Omental fat pad (tissue), 3 donors: ENCODE measurements at regions not wholly inside any gene's neighbourhood (a gene's known extent, or its start where the extent isn't known, plus 50 kb on each side); places are given as distances from the start of the nearest gene placed in this dataset.
"Not testable (repeated sequence)": the region's sequence is repeated elsewhere in the genome, so short reads cannot be mapped to it uniquely, and the experiment has no call there.

Source experiments
- ATAC-seq: fragments of 150-250 bp; one replicate; pipeline ENCODE4 v1.9.1; 2016; ENCODE audit warnings: mild to moderate bottlenecking, moderate library complexity; ENCODE audit not compliant: low FRiP score
- DNase-seq: peaks from one replicate; pipeline ENCODE4 v3.0.0-alpha.2; 2019; ENCODE audit warnings: low spot score
- CTCF ChIP-seq, 3 donors: fragments of 450-650 bp; IDR thresholded peaks; one replicate each; pipeline ENCODE4 v1.5.1; 2016 to 2017; ENCODE audit warnings: antibody characterized with exemption in 3 of 3, mild to moderate bottlenecking in 3 of 3, moderate library complexity in 2 of 3

GRCh38 chr7:68248973-68249372 is 1252.3 kb downstream of the TYW1 start:
- no peak for ATAC-seq
- no peak for TF ChIP-seq CTCF (IDR thresholded peaks at IDR 0.05)
- no peak for DNase-seq

- ATAC-seq (no peak), DNase-seq (no peak)
- no peak for TF ChIP-seq CTCF (IDR thresholded peaks at IDR 0.05)
Measured at GRCh38 chr7:68249611-68250010, 1253.0 kb downstream of the TYW1 start.

- DNase-seq: no peak
- no peak for ATAC-seq
- no peak for TF ChIP-seq CTCF (IDR thresholded peaks at IDR 0.05)
Measured at GRCh38 chr7:68250143-68250542, 1253.5 kb downstream of the TYW1 start.

GRCh38 chr7:68254815-68255214 is 1258.2 kb downstream of the TYW1 start:
- DNase-seq, ATAC-seq: not testable (repeated sequence)

GRCh38 chr7:68256295-68256694 is 1259.7 kb downstream of the TYW1 start:
- DNase-seq (no peak), ATAC-seq (no peak)
- TF ChIP-seq CTCF (IDR thresholded peaks at IDR 0.05): no peak

- no peak for ATAC-seq
- no peak for DNase-seq
- TF ChIP-seq CTCF (IDR thresholded peaks at IDR 0.05): no peak
Measured at GRCh38 chr7:68258609-68259008, 1262.0 kb downstream of the TYW1 start.

GRCh38 chr7:68265258-68265657 is 1268.6 kb downstream of the TYW1 start:
- DNase-seq (no peak), ATAC-seq (no peak)
- no peak for TF ChIP-seq CTCF (IDR thresholded peaks at IDR 0.05)

GRCh38 chr7:68266004-68266579 is 1269.5 kb downstream of the TYW1 start:
- DNase-seq (no peak), ATAC-seq (no peak)
- TF ChIP-seq CTCF (IDR thresholded peaks at IDR 0.05): no peak
